Dedifferentiated amniotic fluid mesenchymal stem cell (primary cell): ENCODE measurements at regions not wholly inside any gene's neighbourhood (a gene's known extent, or its start where the extent isn't known, plus 50 kb on each side); places are given as distances from the start of the nearest gene placed in this dataset.
A peak's percentile ranks its signal among the peaks of the same experiment; 100 is the strongest.

ENCODE experiments used
- DNase-seq: peaks from one replicate; pipeline ENCODE4 v3.0.0-alpha.2; 2016; ENCODE audit errors: extremely low spot score

- DNase-seq, result no peak
Measured at GRCh38 chr3:102747611-102748010, 312.8 kb downstream of the ZPLD1 start.

DNA sequence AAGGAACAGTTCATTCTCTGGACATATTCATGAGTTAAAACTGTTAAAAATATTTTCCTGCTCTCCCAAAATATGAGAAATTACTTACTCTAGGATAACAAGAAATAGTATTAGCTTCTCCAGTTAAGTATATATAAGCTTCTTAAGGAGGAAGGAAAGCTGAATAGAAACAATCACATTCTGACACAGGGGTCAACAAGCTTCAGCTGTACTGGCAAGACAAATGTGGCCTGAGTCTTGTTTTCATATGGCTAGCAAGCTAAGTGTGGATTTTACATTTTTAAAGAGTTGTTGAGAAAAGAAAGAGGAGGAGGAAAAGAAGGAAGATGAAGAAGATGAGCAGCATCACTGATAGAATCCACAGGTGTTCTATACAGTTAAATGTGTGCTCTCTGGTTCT, 313.8 kb downstream of the ZPLD1 start:
- no peak for DNase-seq

- no peak for DNase-seq
Measured at GRCh38 chr3:102750322-102750721, 315.5 kb downstream of the ZPLD1 start.

DNA sequence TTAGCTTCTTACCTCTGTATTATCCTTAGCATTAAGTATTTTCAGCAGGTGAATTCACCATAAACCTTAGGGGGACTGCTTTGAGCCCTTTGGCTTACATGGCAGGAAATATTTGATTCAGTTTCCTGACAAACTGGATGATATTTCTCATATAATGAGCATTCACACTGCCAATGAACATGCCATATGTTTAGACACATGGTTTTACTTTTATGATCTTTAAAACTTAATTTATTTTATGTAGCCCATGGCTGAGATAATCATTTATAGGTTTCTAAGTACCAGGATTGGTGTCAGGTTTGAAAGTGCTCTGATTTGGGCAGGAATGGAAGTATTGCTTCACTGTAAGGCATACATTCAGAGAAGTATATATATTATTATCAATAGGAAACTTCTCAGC, 319.1 kb downstream of the ZPLD1 start:
- DNase-seq, result no peak

DNA sequence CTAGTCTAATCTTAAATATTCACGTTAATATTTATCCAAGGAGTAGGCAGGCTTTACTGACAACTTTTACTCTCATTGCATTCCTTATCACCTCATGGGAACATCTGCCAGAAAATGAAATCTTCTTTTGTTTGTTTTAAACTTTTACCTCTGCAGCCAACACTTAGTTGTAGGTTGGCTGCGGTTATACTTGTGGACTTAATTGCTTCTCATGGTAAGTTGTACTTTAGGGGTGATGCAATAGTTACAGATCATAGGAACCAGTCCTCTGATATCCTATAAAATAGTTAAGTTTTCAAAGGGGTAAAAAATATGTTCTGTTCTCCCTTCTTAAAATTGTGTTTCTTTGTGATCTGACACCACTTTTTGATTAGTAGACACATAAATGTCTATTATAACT, 321.9 kb downstream of the ZPLD1 start:
- no peak for DNase-seq

GRCh38 chr3:102757950-102758349, 323.1 kb downstream of the ZPLD1 start:
- DNase-seq, result no peak

GRCh38 chr3:102761766-102762165, 327.0 kb downstream of the ZPLD1 start:
- no peak for DNase-seq

DNA sequence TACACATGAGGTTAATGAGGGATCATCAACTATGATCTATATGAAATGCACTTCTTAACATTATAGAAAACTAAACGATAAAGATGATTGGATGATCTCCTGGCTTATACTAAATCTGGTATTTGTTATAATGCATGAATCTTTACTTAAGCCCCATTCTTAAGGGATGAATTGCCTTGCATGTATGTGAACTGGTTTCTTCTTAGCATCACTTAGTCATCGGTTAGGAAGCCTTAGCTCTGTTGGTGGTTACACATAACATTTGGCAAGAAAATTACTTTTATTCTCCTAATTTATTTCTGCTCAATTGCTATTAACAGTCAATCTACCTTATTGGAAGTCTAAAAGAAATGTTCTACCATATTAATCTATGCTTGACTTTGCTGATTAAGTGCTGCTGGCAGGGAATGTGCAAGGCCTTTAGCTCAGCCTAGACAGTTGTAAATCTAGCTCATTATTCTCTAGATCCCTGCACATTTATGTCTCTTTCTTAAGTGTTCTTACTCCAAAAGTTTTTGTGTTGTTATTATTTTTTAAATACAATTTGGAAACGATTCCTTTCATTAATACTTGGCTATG, 356.0 kb downstream of the ZPLD1 start:
- peak; percentile 61 for DNase-seq

DNA sequence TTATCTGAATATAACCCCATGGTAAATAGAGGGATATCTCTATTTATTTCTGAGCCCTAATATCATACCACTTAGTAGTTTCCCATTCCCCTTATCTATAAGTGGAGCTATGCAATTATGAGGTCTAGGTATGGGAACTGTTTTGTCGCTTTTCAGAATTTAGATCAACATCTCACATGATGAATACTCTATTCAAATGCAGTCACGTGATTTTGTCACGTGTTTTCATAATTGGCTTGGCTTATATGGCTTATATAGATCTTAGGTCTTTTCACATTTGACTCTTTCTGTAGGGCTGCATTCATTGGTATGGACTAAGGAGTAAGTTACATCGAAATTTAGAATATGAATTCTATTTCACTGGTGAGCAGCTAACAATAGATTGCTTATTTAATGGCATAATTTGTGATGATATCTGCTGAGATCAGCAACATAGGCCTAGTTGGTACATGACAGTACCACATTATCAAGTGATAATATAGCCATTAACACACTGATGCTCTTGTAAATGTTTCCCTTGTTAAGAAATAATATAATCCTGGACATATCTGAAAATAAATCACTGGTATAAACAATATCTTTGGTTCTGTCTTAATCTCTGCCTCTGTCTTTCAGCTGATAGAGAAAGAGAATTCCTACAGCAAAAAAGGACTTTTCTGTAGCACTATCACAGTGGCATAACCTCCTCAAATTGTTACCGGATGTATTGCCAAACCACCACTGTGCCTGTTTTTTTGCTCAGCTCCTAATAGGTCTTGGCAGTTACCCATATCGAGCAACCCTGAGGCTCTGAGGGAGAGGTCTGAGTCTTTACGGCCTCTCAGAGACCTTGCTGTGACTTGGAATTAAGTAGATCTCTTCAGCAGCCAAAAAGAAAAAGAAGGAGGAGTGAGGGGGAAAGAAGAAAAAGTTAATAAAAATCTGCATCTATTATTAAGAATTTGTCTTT, 357.1 kb downstream of the ZPLD1 start:
- no peak for DNase-seq

DNA sequence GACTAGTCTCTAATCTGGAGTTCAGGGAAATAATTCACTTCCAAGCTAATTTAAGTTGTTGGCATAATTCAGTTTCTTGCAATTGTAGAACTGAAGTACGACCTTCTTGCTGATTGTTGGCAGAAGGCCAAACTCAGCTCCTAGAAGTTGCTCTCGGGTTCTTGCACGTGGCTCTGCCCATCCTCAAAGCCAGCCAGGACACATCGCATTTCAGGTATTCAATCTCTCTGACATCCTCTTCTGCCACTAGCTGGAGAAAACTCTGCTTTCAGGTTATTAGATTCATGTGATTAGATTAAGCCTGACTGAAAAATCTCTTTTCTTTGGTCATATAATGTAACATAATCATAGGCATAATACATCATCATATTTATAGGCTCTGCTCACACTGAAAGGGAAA, 362.0 kb downstream of the ZPLD1 start:
- no peak for DNase-seq

DNA sequence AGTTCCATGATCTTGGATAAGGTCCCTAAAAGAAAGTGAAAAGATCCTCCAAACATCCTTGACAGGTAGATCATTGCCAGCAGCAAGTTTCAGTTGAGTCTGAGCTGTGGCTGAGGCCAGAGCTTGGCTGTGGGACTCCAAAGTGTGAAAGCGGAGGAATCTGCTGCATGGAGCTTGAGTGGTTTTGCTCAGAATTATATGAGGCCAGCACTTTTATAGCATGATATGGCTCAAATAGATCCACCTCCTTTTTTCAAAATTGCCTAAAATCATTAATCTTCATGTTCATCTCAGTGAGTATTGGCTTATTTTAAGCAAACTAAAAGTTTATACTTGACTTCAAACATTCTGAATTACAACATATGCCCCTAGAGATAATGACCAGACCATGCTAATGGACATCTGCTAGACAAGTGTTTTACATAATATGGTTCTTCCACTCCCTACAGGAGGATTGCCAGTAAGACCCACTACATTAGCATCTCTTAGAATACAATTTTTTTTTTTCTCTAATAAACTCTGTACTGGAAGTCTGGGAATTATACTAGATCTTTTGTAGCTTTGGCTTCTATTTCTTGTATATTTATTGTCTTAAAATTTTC, 368.1 kb downstream of the ZPLD1 start:
- DNase-seq, result no peak

DNA sequence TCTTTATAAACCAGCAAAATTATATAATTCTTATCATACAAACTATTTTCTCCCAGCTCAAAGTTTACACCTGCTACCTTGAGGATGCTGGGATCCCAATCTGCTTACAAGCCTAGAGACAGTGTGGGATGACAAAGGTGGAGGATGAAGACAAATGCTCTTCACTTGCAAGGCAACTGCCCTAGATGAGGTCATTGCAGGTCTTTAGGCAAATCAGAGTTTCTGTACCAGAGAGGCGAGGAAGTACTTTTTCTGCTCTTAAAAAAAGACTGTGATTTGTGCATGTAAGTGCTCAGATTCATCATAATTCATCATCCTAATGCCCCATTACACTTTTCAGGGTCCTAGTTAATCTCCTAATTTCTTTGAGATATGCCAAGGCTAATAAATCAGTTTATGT, 376.1 kb downstream of the ZPLD1 start:
- no peak for DNase-seq

- DNase-seq, result no peak
Measured at GRCh38 chr3:102826636-102827035, 391.8 kb downstream of the ZPLD1 start.

DNA sequence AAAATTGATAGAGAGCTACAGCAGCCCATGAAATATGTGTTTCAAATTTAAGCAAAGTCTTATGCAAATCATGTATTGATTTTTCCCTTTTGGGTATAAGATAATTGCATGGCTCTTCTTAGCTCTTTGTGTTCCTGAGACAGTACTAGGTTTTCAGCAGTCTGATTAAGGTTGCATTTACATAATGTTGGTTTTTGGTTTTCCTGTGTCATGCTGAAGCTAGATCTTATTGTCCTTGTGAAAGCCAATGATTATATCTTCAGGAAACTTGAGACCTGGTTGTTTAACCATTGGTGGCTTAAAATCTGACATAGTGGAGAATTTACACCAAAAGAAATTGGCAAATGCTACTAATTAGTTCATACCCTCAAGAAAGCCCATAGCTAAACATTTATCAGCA, 392.6 kb downstream of the ZPLD1 start:
- DNase-seq, result no peak

- no peak for DNase-seq
Measured at GRCh38 chr3:102830415-102830814, 395.6 kb downstream of the ZPLD1 start.

GRCh38 chr3:102841866-102842265, 407.1 kb downstream of the ZPLD1 start:
- DNase-seq, result no peak

DNA sequence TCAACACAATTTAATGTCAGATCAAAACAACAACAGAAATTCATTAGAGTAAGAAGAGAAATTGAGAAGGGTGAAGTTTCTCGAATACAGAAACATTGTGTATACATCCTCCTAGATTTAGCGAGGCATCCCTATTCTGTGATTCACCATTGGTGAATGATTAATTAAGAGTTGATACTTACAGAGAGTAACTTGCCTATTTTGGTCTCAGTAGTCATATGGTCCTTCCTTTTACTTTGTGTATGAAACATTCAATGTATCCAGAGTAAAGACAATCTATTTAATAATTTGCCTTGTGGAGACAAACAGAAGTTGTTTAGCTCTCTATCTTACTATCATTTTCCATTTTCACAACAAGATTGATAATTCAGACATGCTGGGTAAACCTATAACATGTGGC, 432.0 kb downstream of the ZPLD1 start:
- DNase-seq, result no peak

GRCh38 chr3:102883515-102883914, 448.7 kb downstream of the ZPLD1 start:
- no peak for DNase-seq

- DNase-seq, result no peak
Measured at GRCh38 chr3:102885289-102885688, 450.5 kb downstream of the ZPLD1 start.

- DNase-seq, result no peak
Measured at GRCh38 chr3:102887431-102887830, 452.6 kb downstream of the ZPLD1 start.

- no peak for DNase-seq
Measured at GRCh38 chr3:102896851-102897621, 462.2 kb downstream of the ZPLD1 start.

DNA sequence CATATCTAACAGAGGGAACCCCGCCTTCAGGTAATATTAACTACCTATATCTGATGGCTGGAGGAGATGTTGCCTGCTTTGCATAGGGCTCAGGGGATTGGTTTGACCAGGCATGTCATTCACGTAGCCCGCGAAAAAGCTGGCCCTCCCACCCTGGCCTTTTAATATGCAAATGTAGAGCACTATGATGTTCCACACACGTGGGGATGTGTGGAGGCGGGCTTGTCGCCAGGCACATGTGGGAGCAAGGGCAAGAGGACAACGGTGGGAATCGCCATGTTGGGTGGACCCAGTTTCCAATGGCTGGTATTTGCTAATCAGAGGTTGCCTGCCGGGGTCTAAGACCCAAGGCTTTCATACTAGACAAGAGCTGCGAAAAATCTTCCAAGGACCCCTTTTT, 469.8 kb downstream of the ZPLD1 start:
- no peak for DNase-seq
